Osteoblast (primary cell): ENCODE measurements at regions not wholly inside any gene's neighbourhood (a gene's known extent, or its start where the extent isn't known, plus 50 kb on each side); places are given as distances from the start of the nearest gene placed in this dataset.

Experiments
- DNase-seq: peaks from one replicate; pipeline ENCODE4 v3.0.0; 2011; ENCODE audit warnings: low spot score, mixed read lengths; ENCODE audit not compliant: insufficient read length; ENCODE audit errors: missing footprints
- H2AFZ ChIP-seq: 2 replicates; pipeline ENCODE4 v1.6.0; 2011; ENCODE audit warnings: mild to moderate bottlenecking, low read length
- H3K27ac ChIP-seq: 2 replicates; pipeline ENCODE4 v1.5.1; 2011; ENCODE audit warnings: mild to moderate bottlenecking, low read depth, low read length, moderate library complexity
- H3K27me3 ChIP-seq: 2 replicates; pipeline ENCODE4 v1.6.0; 2012; ENCODE audit warnings: mild to moderate bottlenecking, control low read depth, inconsistent platforms, low read length, moderate library complexity; ENCODE audit not compliant: insufficient read depth
- H3K36me3 ChIP-seq: 2 replicates; pipeline ENCODE4 v1.5.1; 2011; ENCODE audit warnings: mild to moderate bottlenecking, low read length, control low read depth, moderate library complexity; ENCODE audit not compliant: insufficient read depth
- H3K4me1 ChIP-seq: 2 replicates; pipeline ENCODE4 v1.5.1; 2011; ENCODE audit warnings: mild to moderate bottlenecking, low read length, control low read depth, moderate library complexity; ENCODE audit not compliant: insufficient read depth
- H3K4me2 ChIP-seq: 2 replicates; pipeline ENCODE4 v1.6.0; 2011; ENCODE audit warnings: mild to moderate bottlenecking, low read length; ENCODE audit not compliant: insufficient read depth
- H3K4me3 ChIP-seq: fragments of 200-600 bp; sonication (generic); 3 replicates; pipeline ENCODE4 v1.5.1; 2012; ENCODE audit warnings: mild to moderate bottlenecking, low read length, inconsistent platforms; ENCODE audit not compliant: insufficient read depth
- H3K79me2 ChIP-seq: 2 replicates; pipeline ENCODE4 v1.6.0; 2012; ENCODE audit warnings: mild to moderate bottlenecking, low read length, control low read depth, inconsistent platforms; ENCODE audit not compliant: insufficient read depth
- H3K9me3 ChIP-seq: 2 replicates; pipeline ENCODE4 v1.5.1; 2011; ENCODE audit warnings: low read depth, low read length, control low read depth
- H4K20me1 ChIP-seq: 2 replicates; pipeline ENCODE4 v1.6.0; 2012; ENCODE audit warnings: mild to moderate bottlenecking, low read length, control low read depth; ENCODE audit not compliant: insufficient read depth
- CTCF ChIP-seq: IDR thresholded peaks from 2 replicates; pipeline ENCODE4 v1.5.1; 2011; ENCODE audit warnings: mild to moderate bottlenecking, low read depth, low read length, moderate library complexity; ENCODE audit errors: extremely low read depth

- Histone ChIP-seq H4K20me1 (no peaks in the 10 kb centered on the region), H3K4me1 (no peaks in the 10 kb centered on the region), H2AFZ (no peak overlapping the region), H3K27me3 (no peaks in the 10 kb centered on the region), H3K4me2 (no peak overlapping the region), H3K79me2 (no peaks in the 10 kb centered on the region), H3K9me3 (no peaks in the 10 kb centered on the region), H3K36me3 (no peaks in the 10 kb centered on the region), H3K4me3 (no peak overlapping the region), H3K27ac (no peak overlapping the region)
- no peak for DNase-seq
- TF ChIP-seq CTCF: no peak
Measured at GRCh38 chr4:154126276-154126675, 337.4 kb upstream of the SFRP2 start.

- H3K4me1 ChIP-seq: no peaks in the 10 kb centered on the region
- no peak overlapping the region for H3K4me3 ChIP-seq
- no peak overlapping the region for H3K27ac ChIP-seq
- no peak overlapping the region for H2AFZ ChIP-seq
- DNase-seq: no peak
- H3K79me2 ChIP-seq: no peaks in the 10 kb centered on the region
- no peaks in the 10 kb centered on the region for H3K36me3 ChIP-seq
- no peaks in the 10 kb centered on the region for H3K9me3 ChIP-seq
- H3K4me2 ChIP-seq: no peak overlapping the region
- no peaks in the 10 kb centered on the region for H4K20me1 ChIP-seq
- H3K27me3 ChIP-seq: no peaks in the 10 kb centered on the region
- TF ChIP-seq CTCF: no peak
Measured at GRCh38 chr4:154125340-154125739, 336.5 kb upstream of the SFRP2 start.

GRCh38 chr4:154124539-154125255, 335.8 kb upstream of the SFRP2 start:
- DNase-seq: no peak
- Histone ChIP-seq H3K4me2 (no peak overlapping the region), H2AFZ (no peak overlapping the region), H3K9me3 (no peaks in the 10 kb centered on the region), H3K4me3 (no peak overlapping the region), H3K27ac (no peak overlapping the region), H3K79me2 (no peaks in the 10 kb centered on the region), H3K36me3 (no peaks in the 10 kb centered on the region), H3K4me1 (no peaks in the 10 kb centered on the region), H3K27me3 (no peaks in the 10 kb centered on the region), H4K20me1 (no peaks in the 10 kb centered on the region)
- no peak for TF ChIP-seq CTCF

GRCh38 chr4:154123897-154124296, 335.0 kb upstream of the SFRP2 start:
- no peak for DNase-seq
- Histone ChIP-seq H4K20me1 (no peaks in the 10 kb centered on the region), H3K36me3 (no peaks in the 10 kb centered on the region), H3K4me2 (no peak overlapping the region), H2AFZ (no peak overlapping the region), H3K4me3 (no peak overlapping the region), H3K4me1 (no peaks in the 10 kb centered on the region), H3K27me3 (no peaks in the 10 kb centered on the region), H3K9me3 (no peaks in the 10 kb centered on the region), H3K27ac (no peak overlapping the region), H3K79me2 (no peaks in the 10 kb centered on the region)
- TF ChIP-seq CTCF: no peak
